ENCODE measurements at regions not wholly inside any gene's neighbourhood (a gene's known extent, or its start where the extent isn't known, plus 50 kb on each side); places are given as distances from the start of the nearest gene placed in this dataset.

DNA sequence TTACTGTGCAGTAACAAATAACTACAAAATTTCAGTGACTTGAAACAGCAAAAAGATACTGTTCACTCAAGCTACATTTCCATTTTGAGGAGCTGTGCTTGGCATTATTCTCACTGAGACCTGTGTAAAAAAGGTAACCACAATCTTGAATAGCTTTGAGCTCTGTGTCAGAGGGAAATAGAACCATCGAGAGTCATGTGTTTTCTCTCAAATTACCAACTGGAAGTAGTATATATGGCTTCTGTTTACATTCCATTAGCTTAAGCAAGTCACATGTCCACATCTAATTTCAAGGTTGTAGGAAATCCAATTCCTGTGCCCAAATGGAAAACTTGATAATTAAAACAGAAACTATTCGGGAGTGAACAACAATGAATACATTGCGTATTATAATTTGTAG lies 82.9 kb upstream of the BANK1 start:
- H3K27me3 ChIP-seq (ENCODE audit: insufficient read depth, low read length), result peaks cover 4% of the 10 kb centered on the region
- peaks cover 0 to 3% of the 10 kb centered on the region in 2 donors for H3K36me3 Mint-ChIP-seq
- no peak for DNase-seq
- POLR2A ChIA-PET (ENCODE audit: partially characterized antibody), result no interaction called here
- no peaks in the 10 kb centered on the region for H3K4me1 Mint-ChIP-seq
- no peak overlapping the region for H3K4me3 ChIP-seq (ENCODE audit: low read length in 2 of 2)
- H3K27ac Mint-ChIP-seq, result no peak overlapping the region
- peaks cover 2 to 22% (median 7%) of the 10 kb centered on the region in 8 donors for H3K9me3 Mint-ChIP-seq
- no peaks in the 10 kb centered on the region for H3K9me3 ChIP-seq (ENCODE audit: control insufficient read depth in 1 of 2, low read length in 2 of 2)
- H3K36me3 ChIP-seq (ENCODE audit: insufficient read depth, low read length), result no peaks in the 10 kb centered on the region
- no peaks in the 10 kb centered on the region for H3K4me1 ChIP-seq (ENCODE audit: insufficient read depth, low read length)
- no peaks in the 10 kb centered on the region for H3K27me3 Mint-ChIP-seq
- H3K4me3 Mint-ChIP-seq, result no peak overlapping the region
- no peak overlapping the region for H3K27ac ChIP-seq (ENCODE audit: low read depth, low read length)
- intact Hi-C loops (cut with micrococcal nuclease), result no loop called here
- CTCF ChIA-PET (ENCODE audit: partially characterized antibody), result interaction anchor here (2.1 kb wide), 1 partner anchor 23 kb away, joined by 9 read pairs; no protein-coding TSS in a partner anchor

DNA sequence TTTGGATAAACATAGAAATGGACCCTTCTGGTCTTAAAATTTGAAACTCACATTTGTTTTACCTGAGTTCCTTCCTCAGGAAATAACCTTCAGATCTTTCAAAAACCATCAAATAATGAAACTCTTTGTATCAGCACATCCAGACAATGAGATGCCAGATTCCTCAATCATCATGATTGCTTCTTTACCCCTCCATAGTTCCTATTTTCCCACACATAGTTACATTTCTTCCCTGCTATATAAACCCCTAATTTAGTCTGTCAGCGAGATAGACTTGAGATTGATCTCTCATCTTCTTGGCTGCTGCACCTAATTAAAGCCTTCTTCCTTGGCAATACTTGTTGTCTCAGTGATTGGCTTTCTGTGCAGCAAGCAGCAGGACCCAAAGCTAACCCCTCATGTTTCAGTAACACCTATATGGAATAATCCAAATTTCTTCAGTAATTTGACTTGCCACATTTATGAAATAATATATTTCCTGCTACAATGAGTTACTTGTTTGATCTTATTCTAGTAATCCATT lies 83.9 kb upstream of the BANK1 start:
- Mint-ChIP-seq H3K27ac (no peak overlapping the region), H3K9me3 (peaks cover 2 to 22% (median 7%) of the 10 kb centered on the region in 8 donors), H3K4me3 (no peak overlapping the region), H3K36me3 (peaks cover 0 to 3% of the 10 kb centered on the region in 2 donors), H3K4me1 (no peaks in the 10 kb centered on the region), H3K27me3 (no peaks in the 10 kb centered on the region)
- no peaks in the 10 kb centered on the region for H3K36me3 ChIP-seq (ENCODE audit: insufficient read depth, low read length)
- ChIA-PET CTCF (ENCODE audit: partially characterized antibody) (interaction anchor here (2.1 kb wide), 1 partner anchor 24 kb away, joined by 9 read pairs; no protein-coding TSS in a partner anchor), POLR2A (ENCODE audit: partially characterized antibody) (no interaction called here)
- no peaks in the 10 kb centered on the region for H3K4me1 ChIP-seq (ENCODE audit: insufficient read depth, low read length)
- H3K27me3 ChIP-seq (ENCODE audit: insufficient read depth, low read length), result no peaks in the 10 kb centered on the region
- no peak overlapping the region for H3K27ac ChIP-seq (ENCODE audit: low read depth, low read length)
- intact Hi-C loops (cut with micrococcal nuclease), result no loop called here
- no peak overlapping the region for H3K4me3 ChIP-seq (ENCODE audit: low read length in 2 of 2)
- no peak for DNase-seq
- no peaks in the 10 kb centered on the region for H3K9me3 ChIP-seq (ENCODE audit: control insufficient read depth in 1 of 2, low read length in 2 of 2)

DNA sequence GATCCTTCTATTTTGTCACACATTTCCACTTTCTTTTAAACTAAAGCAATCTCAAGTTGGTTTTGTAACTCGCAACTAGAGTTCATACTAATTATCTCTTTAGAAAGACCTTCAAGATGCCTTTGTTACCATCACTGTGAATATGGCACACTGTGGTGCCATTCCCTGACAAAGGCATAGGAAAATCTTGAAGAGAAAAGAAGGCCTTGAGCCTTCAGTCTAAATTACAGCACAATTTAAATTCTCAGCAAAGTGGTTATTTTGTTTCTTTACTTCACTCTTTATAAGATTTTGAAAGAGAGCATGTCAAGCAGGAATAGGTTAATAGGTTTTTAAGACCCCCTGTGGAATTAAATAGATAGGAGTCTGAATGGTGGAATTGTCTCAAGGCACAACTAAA lies 89.0 kb upstream of the BANK1 start:
- no peaks in the 10 kb centered on the region for H3K4me1 ChIP-seq (ENCODE audit: insufficient read depth, low read length)
- peaks cover 0 to 2% (median 0%) of the 10 kb centered on the region in 4 donors for H3K4me1 Mint-ChIP-seq
- no peak overlapping the region for H3K4me3 ChIP-seq (ENCODE audit: low read length in 2 of 2)
- H3K4me3 Mint-ChIP-seq, result no peak overlapping the region
- no peaks in the 10 kb centered on the region for H3K27me3 ChIP-seq (ENCODE audit: insufficient read depth, low read length)
- H3K9me3 ChIP-seq (ENCODE audit: control insufficient read depth in 1 of 2, low read length in 2 of 2), result no peaks in the 10 kb centered on the region
- DNase-seq, result no peak
- intact Hi-C loops (cut with micrococcal nuclease), result no loop called here
- ChIA-PET POLR2A (ENCODE audit: partially characterized antibody) (no interaction called here), CTCF (ENCODE audit: partially characterized antibody) (no interaction called here)
- no peaks in the 10 kb centered on the region for H3K36me3 ChIP-seq (ENCODE audit: insufficient read depth, low read length)
- peaks cover 2 to 9% (median 3%) of the 10 kb centered on the region in 8 donors for H3K9me3 Mint-ChIP-seq
- no peaks in the 10 kb centered on the region for H3K27me3 Mint-ChIP-seq
- no peak overlapping the region for H3K27ac Mint-ChIP-seq
- peaks cover 0 to 1% of the 10 kb centered on the region in 2 donors for H3K36me3 Mint-ChIP-seq
- H3K27ac ChIP-seq (ENCODE audit: low read depth, low read length), result no peak overlapping the region

DNA sequence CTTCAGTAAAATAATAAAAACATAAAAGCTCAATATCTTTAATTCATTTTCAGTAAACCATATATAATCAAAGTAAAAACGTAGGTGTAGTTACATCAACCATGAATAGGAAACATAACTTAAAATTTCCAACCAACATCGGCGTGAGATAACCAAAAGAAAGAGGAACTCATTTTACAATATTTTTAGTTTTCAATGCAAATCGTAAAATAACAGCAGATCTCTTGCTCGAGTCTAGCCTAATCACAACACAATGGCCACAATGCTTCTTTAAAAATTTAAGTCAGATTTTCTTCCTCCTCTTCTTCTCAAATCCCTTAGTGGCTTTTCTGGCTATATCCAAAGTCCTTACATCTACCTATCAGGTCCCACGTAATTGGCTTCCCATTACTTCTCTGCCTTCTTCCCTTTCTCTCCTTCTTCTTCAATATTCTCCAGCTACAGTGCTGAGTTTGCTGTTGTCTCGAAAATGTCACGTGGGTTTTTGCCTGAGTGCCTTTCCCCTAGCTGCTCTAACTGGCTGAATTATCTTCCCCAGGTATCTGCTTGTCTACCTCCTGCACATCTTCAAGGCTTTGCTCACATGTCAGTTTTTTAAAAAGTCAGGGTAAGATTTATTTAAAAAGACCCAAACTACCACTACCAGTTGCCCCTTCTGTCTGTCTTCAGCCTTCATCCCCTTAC lies 90.9 kb upstream of the BANK1 start:
- H3K27me3 ChIP-seq (ENCODE audit: insufficient read depth, low read length), result no peaks in the 10 kb centered on the region
- H3K36me3 ChIP-seq (ENCODE audit: insufficient read depth, low read length), result no peaks in the 10 kb centered on the region
- Mint-ChIP-seq H3K4me1 (peaks cover 0 to 2% (median 0%) of the 10 kb centered on the region in 4 donors), H3K36me3 (no peaks in the 10 kb centered on the region), H3K4me3 (no peak overlapping the region), H3K27me3 (no peaks in the 10 kb centered on the region), H3K9me3 (no peaks in the 10 kb centered on the region), H3K27ac (no peak overlapping the region)
- intact Hi-C loops (cut with micrococcal nuclease), result no loop called here
- H3K9me3 ChIP-seq (ENCODE audit: control insufficient read depth in 1 of 2, low read length in 2 of 2), result no peaks in the 10 kb centered on the region
- H3K4me1 ChIP-seq (ENCODE audit: insufficient read depth, low read length), result no peaks in the 10 kb centered on the region
- POLR2A ChIA-PET (ENCODE audit: partially characterized antibody), result no interaction called here
- no peak overlapping the region for H3K4me3 ChIP-seq (ENCODE audit: low read length in 2 of 2)
- H3K27ac ChIP-seq (ENCODE audit: low read depth, low read length), result no peak overlapping the region
- CTCF ChIA-PET (ENCODE audit: partially characterized antibody), result interaction anchor here (1.5 kb wide), 1 partner anchor 9 kb away, joined by 3 read pairs; no protein-coding TSS in a partner anchor
- no peak for DNase-seq

DNA sequence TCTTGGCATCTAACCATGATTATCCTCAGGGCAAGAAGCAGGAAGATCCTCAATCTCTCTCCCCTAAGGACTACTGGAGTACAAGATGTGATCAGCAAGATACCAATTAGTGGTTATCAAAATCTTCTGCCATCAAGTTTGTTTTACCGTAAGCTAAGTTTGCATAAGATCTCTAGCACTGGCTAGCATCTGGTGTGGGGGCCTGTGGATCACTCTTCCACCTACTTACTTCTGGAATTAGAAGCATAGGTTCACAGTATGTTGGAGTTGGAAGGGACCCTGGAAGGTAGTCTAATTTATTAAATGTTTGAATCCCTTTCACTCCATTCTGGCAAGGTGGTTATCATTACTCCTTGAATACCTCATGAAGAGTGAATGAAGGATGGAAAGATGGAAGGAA lies 93.3 kb upstream of the BANK1 start:
- H3K9me3 ChIP-seq (ENCODE audit: control insufficient read depth in 1 of 2, low read length in 2 of 2), result no peaks in the 10 kb centered on the region
- intact Hi-C loops (cut with micrococcal nuclease), result no loop called here
- no peak overlapping the region for H3K27ac ChIP-seq (ENCODE audit: low read depth, low read length)
- H3K4me1 ChIP-seq (ENCODE audit: insufficient read depth, low read length), result no peaks in the 10 kb centered on the region
- H3K9me3 Mint-ChIP-seq, result no peaks in the 10 kb centered on the region
- ChIA-PET POLR2A (ENCODE audit: partially characterized antibody) (no interaction called here), CTCF (ENCODE audit: partially characterized antibody) (no interaction called here)
- H3K27me3 ChIP-seq (ENCODE audit: insufficient read depth, low read length), result no peaks in the 10 kb centered on the region
- DNase-seq, result no peak
- H3K4me3 Mint-ChIP-seq, result no peak overlapping the region
- no peaks in the 10 kb centered on the region for H3K36me3 ChIP-seq (ENCODE audit: insufficient read depth, low read length)
- H3K4me3 ChIP-seq (ENCODE audit: low read length in 2 of 2), result no peak overlapping the region
- no peak overlapping the region for H3K27ac Mint-ChIP-seq
- peaks cover 0 to 2% (median 0%) of the 10 kb centered on the region in 4 donors for H3K4me1 Mint-ChIP-seq
- no peaks in the 10 kb centered on the region for H3K27me3 Mint-ChIP-seq
- no peaks in the 10 kb centered on the region for H3K36me3 Mint-ChIP-seq

DNA sequence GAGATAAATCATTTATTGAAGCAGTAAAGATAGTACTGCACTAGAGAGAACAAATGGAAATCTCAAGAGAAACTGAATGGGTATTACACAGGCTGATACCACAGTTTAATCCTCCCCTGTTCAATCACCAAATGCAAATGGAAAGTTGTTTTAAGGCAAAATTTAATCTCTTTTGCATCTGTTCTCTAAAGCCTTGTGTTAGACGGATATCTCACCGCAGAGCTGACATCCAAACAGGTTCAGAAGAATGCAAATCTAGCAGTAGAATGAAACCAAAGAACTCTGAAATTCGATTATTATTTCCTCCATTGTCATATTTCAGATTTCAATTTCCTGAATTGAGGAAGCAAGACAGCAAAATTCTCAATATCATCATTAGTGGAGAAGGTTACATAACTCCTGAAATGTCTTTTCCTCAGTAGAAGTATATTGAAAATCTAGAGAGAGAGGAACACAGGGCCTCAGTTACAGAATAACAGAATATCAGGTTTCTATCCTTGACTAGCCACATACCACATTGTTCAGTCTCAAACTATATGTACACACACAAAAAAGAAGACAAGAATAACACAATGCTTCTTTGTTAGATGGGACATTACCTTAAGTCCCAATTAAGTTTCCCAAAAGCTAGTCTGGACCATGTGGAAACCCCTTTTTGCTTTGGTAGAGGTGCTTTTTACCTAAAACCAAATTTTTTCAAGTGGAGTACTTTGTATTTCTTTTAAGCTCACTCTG lies 94.1 kb upstream of the BANK1 start:
- H3K36me3 Mint-ChIP-seq, result no peaks in the 10 kb centered on the region

DNA sequence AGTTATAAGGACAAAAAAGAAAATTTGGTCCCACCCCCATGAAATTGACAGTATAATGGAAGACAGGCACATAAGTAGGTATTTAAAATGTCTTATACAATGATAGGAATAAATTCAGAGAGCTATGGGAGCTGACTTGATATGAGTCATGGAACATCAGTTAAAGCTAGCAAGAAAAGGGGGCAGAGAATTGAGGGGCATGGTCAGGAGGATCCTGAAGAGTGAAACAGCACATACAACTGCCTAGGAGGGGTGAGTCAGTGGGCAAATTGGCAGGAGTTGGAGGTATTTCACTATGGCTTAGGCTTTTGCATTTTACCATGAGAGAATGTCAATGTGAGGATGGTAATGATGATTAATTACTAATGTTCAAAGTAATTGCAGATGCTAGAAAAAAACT lies 95.4 kb upstream of the BANK1 start:
- no peaks in the 10 kb centered on the region for H3K36me3 Mint-ChIP-seq
- no peaks in the 10 kb centered on the region for H3K27me3 ChIP-seq (ENCODE audit: insufficient read depth, low read length)
- ChIA-PET CTCF (ENCODE audit: partially characterized antibody) (no interaction called here), POLR2A (ENCODE audit: partially characterized antibody) (no interaction called here)
- no peak overlapping the region for H3K4me3 Mint-ChIP-seq
- H3K4me1 Mint-ChIP-seq, result peaks cover 0 to 2% (median 0%) of the 10 kb centered on the region in 4 donors
- no peaks in the 10 kb centered on the region for H3K4me1 ChIP-seq (ENCODE audit: insufficient read depth, low read length)
- no peaks in the 10 kb centered on the region for H3K36me3 ChIP-seq (ENCODE audit: insufficient read depth, low read length)
- intact Hi-C loops (cut with micrococcal nuclease), result no loop called here
- no peak overlapping the region for H3K27ac ChIP-seq (ENCODE audit: low read depth, low read length)
- DNase-seq, result no peak
- H3K27ac Mint-ChIP-seq, result no peak overlapping the region
- H3K9me3 Mint-ChIP-seq, result peaks cover 0 to 2% (median 0%) of the 10 kb centered on the region in 8 donors
- H3K27me3 Mint-ChIP-seq, result peaks cover 2 to 6% of the 10 kb centered on the region in 2 donors
- no peaks in the 10 kb centered on the region for H3K9me3 ChIP-seq (ENCODE audit: control insufficient read depth in 1 of 2, low read length in 2 of 2)
- no peak overlapping the region for H3K4me3 ChIP-seq (ENCODE audit: low read length in 2 of 2)

More for the DNA sequence above, 94.1 kb upstream of the BANK1 start:
- intact Hi-C loops (cut with micrococcal nuclease), result no loop called here
- ChIA-PET CTCF (ENCODE audit: partially characterized antibody) (interaction anchor here (0.7 kb wide), 1 partner anchor 13 kb away, joined by 3 read pairs; no protein-coding TSS in a partner anchor), POLR2A (ENCODE audit: partially characterized antibody) (no interaction called here)
- no peak overlapping the region for H3K4me3 ChIP-seq (ENCODE audit: low read length in 2 of 2)
- no peak overlapping the region for H3K27ac ChIP-seq (ENCODE audit: low read depth, low read length)
- no peaks in the 10 kb centered on the region for H3K36me3 ChIP-seq (ENCODE audit: insufficient read depth, low read length)
- H3K9me3 Mint-ChIP-seq, result no peaks in the 10 kb centered on the region
- H3K4me1 ChIP-seq (ENCODE audit: insufficient read depth, low read length), result no peaks in the 10 kb centered on the region
- H3K27me3 Mint-ChIP-seq, result no peaks in the 10 kb centered on the region
- H3K4me3 Mint-ChIP-seq, result no peak overlapping the region
- H3K27me3 ChIP-seq (ENCODE audit: insufficient read depth, low read length), result no peaks in the 10 kb centered on the region
- H3K9me3 ChIP-seq (ENCODE audit: control insufficient read depth in 1 of 2, low read length in 2 of 2), result no peaks in the 10 kb centered on the region
- H3K4me1 Mint-ChIP-seq, result peaks cover 0 to 2% (median 0%) of the 10 kb centered on the region in 4 donors
- no peak for DNase-seq
- no peak overlapping the region for H3K27ac Mint-ChIP-seq
